Right lobe of liver (tissue), 4 donors: ENCODE measurements at regions not wholly inside any gene's neighbourhood (a gene's known extent, or its start where the extent isn't known, plus 50 kb on each side); places are given as distances from the start of the nearest gene placed in this dataset.

Experiments used
- CTCF ChIP-seq, 4 donors: fragments of 200-600 bp in 3 of 4; fragments of 450-650 bp in 1 of 4; IDR thresholded peaks; one replicate each; pipeline versions ENCODE4 v1.5.1 to v1.8.0; 2016 to 2022; ENCODE audit warnings: antibody characterized with exemption in 4 of 4, mild to moderate bottlenecking in 2 of 4
- POLR2A ChIP-seq: fragments of 450-650 bp; IDR thresholded peaks from one replicate; pipeline ENCODE4 v1.6.1; 2017; ENCODE audit warnings: antibody characterized with exemption, mild to moderate bottlenecking
- donor health status: DM: no; HTN: no; CAD: no.
- donor health status: DM: no; HTN: no; CAD: no.
- donor health status: DM: no; HTN: yes; CAD: no.

- TF ChIP-seq CTCF (IDR thresholded peaks at IDR 0.05) (no peak), POLR2A (no peak)
Observed at GRCh38 chr2:188762151-188762550, 212.0 kb upstream of the COL3A1 start.
